Stomach smooth muscle (tissue), 2 donors: ENCODE measurements at regions not wholly inside any gene's neighbourhood (a gene's known extent, or its start where the extent isn't known, plus 50 kb on each side); places are given as distances from the start of the nearest gene placed in this dataset.
"Not testable (repeated sequence)": the region's sequence is repeated elsewhere in the genome, so short reads cannot be mapped to it uniquely, and the experiment has no call there.

ENCODE experiments used
- H3K27ac ChIP-seq: one replicate; pipeline ENCODE4 v1.7.0; 2013; ENCODE audit warnings: mild to moderate bottlenecking, low read length, inconsistent platforms
- H3K27me3 ChIP-seq, 2 donors: one replicate each; pipeline ENCODE4 v1.7.0; 2013; ENCODE audit warnings: low read length in 2 of 2; ENCODE audit not compliant: insufficient read depth in 2 of 2, control insufficient read depth in 1 of 2
- H3K36me3 ChIP-seq, 2 donors: one replicate each; pipeline ENCODE4 v1.7.0; 2013; ENCODE audit warnings: low read length in 2 of 2; ENCODE audit not compliant: control insufficient read depth in 2 of 2, insufficient read depth in 2 of 2
- H3K4me1 ChIP-seq: one replicate; pipeline ENCODE4 v1.7.0; 2013; ENCODE audit warnings: low read length; ENCODE audit not compliant: control insufficient read depth, insufficient read depth
- H3K4me3 ChIP-seq, 2 donors: one replicate each; pipeline ENCODE4 v1.7.0; 2013; ENCODE audit warnings: low read length in 2 of 2
- H3K9ac ChIP-seq, 2 donors: one replicate each; pipeline ENCODE4 v1.7.0; 2013; ENCODE audit warnings: low read length in 2 of 2, mild to moderate bottlenecking in 1 of 2
- H3K9me3 ChIP-seq, 2 donors: one replicate each; pipeline ENCODE4 v1.7.0; 2013; ENCODE audit warnings: low read length in 2 of 2; ENCODE audit not compliant: control insufficient read depth in 2 of 2
- donor health status: healthy.
- donor health status: Pancreatic carcinoma.

GRCh38 chr4:114034189-114034588 is 54.7 kb upstream of the ARSJ start:
- no peaks in the 10 kb centered on the region for H3K27me3 ChIP-seq
- H3K9ac ChIP-seq, result no peak overlapping the region
- no peaks in the 10 kb centered on the region for H3K36me3 ChIP-seq
- no peaks in the 10 kb centered on the region for H3K9me3 ChIP-seq
- no peak overlapping the region for H3K4me3 ChIP-seq
- H3K4me1 ChIP-seq, result no peaks in the 10 kb centered on the region
- H3K27ac ChIP-seq, result no peak overlapping the region

- Histone ChIP-seq H3K4me1 (no peaks in the 10 kb centered on the region), H3K36me3 (no peaks in the 10 kb centered on the region), H3K27ac (no peak overlapping the region), H3K9me3 (no peaks in the 10 kb centered on the region), H3K4me3 (no peak overlapping the region), H3K9ac (no peak overlapping the region), H3K27me3 (no peaks in the 10 kb centered on the region)
Measured at GRCh38 chr4:114036426-114036825, 57.0 kb upstream of the ARSJ start.

- no peaks in the 10 kb centered on the region for H3K27me3 ChIP-seq
- H3K9ac ChIP-seq, result no peak overlapping the region
- H3K4me1 ChIP-seq, result no peaks in the 10 kb centered on the region
- no peaks in the 10 kb centered on the region for H3K36me3 ChIP-seq
- no peaks in the 10 kb centered on the region for H3K9me3 ChIP-seq
- H3K27ac ChIP-seq, result no peak overlapping the region
- no peak overlapping the region for H3K4me3 ChIP-seq
Measured at GRCh38 chr4:114036864-114037263, 57.4 kb upstream of the ARSJ start.

- Histone ChIP-seq H3K4me3 (no peak overlapping the region), H3K36me3 (no peaks in the 10 kb centered on the region), H3K9ac (no peak overlapping the region), H3K27ac (no peak overlapping the region), H3K4me1 (no peaks in the 10 kb centered on the region), H3K27me3 (no peaks in the 10 kb centered on the region), H3K9me3 (no peaks in the 10 kb centered on the region)
Measured at GRCh38 chr4:114037988-114038387, 58.5 kb upstream of the ARSJ start.

GRCh38 chr4:114038762-114039387 is 59.4 kb upstream of the ARSJ start:
- H3K9ac ChIP-seq, result no peak overlapping the region
- H3K36me3 ChIP-seq, result no peaks in the 10 kb centered on the region
- no peaks in the 10 kb centered on the region for H3K27me3 ChIP-seq
- H3K4me3 ChIP-seq, result no peak overlapping the region
- H3K4me1 ChIP-seq, result no peaks in the 10 kb centered on the region
- H3K9me3 ChIP-seq, result no peaks in the 10 kb centered on the region
- no peak overlapping the region for H3K27ac ChIP-seq

- Histone ChIP-seq H3K9me3 (no peaks in the 10 kb centered on the region), H3K27ac (no peak overlapping the region), H3K4me3 (no peak overlapping the region), H3K36me3 (no peaks in the 10 kb centered on the region), H3K27me3 (no peaks in the 10 kb centered on the region), H3K4me1 (no peaks in the 10 kb centered on the region), H3K9ac (no peak overlapping the region)
Measured at GRCh38 chr4:114040319-114041116, 61.1 kb upstream of the ARSJ start.

- Histone ChIP-seq H3K4me3 (no peak overlapping the region), H3K9me3 (no peaks in the 10 kb centered on the region), H3K36me3 (no peaks in the 10 kb centered on the region), H3K4me1 (no peaks in the 10 kb centered on the region), H3K27ac (no peak overlapping the region), H3K9ac (no peak overlapping the region), H3K27me3 (no peaks in the 10 kb centered on the region)
Measured at GRCh38 chr4:114041117-114041475, 61.6 kb upstream of the ARSJ start.

GRCh38 chr4:114043116-114043515 is 63.7 kb upstream of the ARSJ start:
- no peak overlapping the region for H3K9ac ChIP-seq
- no peaks in the 10 kb centered on the region for H3K27me3 ChIP-seq
- no peaks in the 10 kb centered on the region for H3K4me1 ChIP-seq
- H3K4me3 ChIP-seq, result no peak overlapping the region
- no peaks in the 10 kb centered on the region for H3K9me3 ChIP-seq
- H3K27ac ChIP-seq, result no peak overlapping the region
- no peaks in the 10 kb centered on the region for H3K36me3 ChIP-seq

GRCh38 chr4:114044351-114044750 is 64.9 kb upstream of the ARSJ start:
- not testable (repeated sequence) for H3K9ac ChIP-seq, H3K9me3 ChIP-seq, H3K4me3 ChIP-seq, H3K36me3 ChIP-seq, H3K27me3 ChIP-seq, H3K27ac ChIP-seq, H3K4me1 ChIP-seq

GRCh38 chr4:114046331-114046730 is 66.9 kb upstream of the ARSJ start:
- H3K36me3 ChIP-seq, result no peaks in the 10 kb centered on the region
- no peak overlapping the region for H3K4me3 ChIP-seq
- no peak overlapping the region for H3K27ac ChIP-seq
- H3K4me1 ChIP-seq, result no peaks in the 10 kb centered on the region
- no peaks in the 10 kb centered on the region for H3K27me3 ChIP-seq
- no peak overlapping the region for H3K9ac ChIP-seq
- no peaks in the 10 kb centered on the region for H3K9me3 ChIP-seq

- H3K27ac ChIP-seq, H3K4me1 ChIP-seq, H3K4me3 ChIP-seq, H3K27me3 ChIP-seq, H3K9ac ChIP-seq, H3K9me3 ChIP-seq, H3K36me3 ChIP-seq: not testable (repeated sequence)
Measured at GRCh38 chr4:114048154-114048553, 68.7 kb upstream of the ARSJ start.
